Left renal pelvis (tissue), 4 donors: ENCODE measurements at regions not wholly inside any gene's neighbourhood (a gene's known extent, or its start where the extent isn't known, plus 50 kb on each side); places are given as distances from the start of the nearest gene placed in this dataset.

Experiments used
- DNase-seq, 4 donors: peaks; one replicate each; pipeline ENCODE4 v3.0.0-alpha.2; 2013; ENCODE audit warnings: low read depth in 4 of 4, low spot score in 3 of 4

GRCh38 chr12:14148489-14149270 is 167.3 kb upstream of the GRIN2B start:
- no peak for DNase-seq

- no peak for DNase-seq
Observed at GRCh38 chr12:14153803-14154202, 172.4 kb upstream of the GRIN2B start.

DNA sequence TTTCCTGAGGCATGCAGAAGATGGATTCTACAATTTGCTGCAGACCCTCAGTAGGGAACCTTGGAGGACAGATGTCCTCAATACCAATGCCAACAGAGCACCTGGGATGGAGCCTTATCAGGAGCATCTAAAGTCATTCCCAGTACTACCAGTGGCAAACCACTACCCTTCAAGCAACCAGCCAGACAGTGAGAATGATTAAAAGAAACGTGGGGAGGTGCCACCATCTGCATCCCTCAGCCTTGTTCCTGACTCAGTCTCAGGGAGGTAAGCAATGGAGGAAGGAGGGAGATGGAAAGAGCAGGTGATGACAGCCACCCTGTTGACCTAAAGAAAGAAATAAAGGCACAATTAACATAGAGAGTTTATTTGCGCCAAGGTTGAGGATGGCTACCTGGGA is 175.2 kb upstream of the GRIN2B start:
- DNase-seq = no peak

DNA sequence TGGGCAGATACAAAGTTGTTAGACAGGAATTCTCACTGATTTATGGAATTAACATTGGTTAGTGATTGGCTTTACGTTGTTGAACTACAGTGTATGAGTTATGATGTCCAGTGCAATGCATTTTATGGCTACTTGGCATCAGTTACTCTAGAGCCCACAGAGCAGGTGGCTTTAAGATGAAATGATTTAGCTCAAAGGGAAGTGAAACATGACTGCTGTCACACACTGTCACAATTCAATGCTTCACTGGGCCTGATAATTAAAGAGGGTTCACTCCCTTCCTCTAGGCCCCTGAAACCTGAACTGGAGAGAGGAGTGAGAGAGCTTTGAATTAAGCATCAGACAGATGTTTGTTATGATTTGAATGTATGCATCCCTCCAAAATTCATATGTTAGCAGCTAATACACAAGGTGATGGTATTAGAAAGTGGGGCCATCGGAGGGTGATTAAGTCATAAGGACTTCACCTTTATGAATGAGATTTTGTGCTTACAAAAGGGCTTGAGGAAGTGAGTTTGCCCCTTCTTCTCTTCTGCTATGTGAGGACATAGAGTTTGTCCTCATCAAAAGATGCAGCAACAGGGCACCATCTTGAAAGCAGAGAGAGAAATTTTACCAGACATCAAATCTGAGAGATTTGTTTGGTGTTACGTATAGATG is 175.8 kb upstream of the GRIN2B start:
- peak; percentile 22 to 69 (median 38) for DNase-seq

- no peak for DNase-seq
Observed at GRCh38 chr12:14164266-14164665, 182.9 kb upstream of the GRIN2B start.

DNA sequence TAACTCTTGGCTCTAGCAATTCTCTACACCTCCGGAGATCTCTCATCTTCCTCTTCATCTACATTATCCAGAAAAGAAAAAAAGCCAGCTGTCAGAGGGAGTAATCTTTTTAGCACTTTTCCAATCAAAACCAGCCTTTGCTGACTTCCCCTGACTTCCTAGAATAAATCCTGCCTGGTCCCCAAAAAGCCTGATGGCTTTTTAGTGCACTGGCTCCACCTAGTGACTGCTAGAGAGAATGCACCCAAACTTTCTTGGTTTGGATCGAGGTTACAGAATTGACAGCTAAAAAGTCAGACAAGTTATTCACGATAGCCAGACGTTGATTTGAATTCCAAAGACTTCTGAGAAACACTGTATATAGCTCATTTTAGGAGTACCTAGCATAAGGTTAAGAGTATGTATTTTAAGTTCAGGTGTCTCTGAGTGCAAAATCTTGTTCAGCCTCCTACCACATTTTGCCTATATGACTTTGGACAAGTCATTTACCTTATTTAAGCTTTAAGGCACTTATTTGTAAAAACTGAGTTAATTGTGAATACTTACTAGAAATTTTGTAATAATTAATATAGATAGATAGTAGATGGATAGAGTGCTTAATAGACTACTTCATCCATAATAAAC is 185.7 kb upstream of the GRIN2B start:
- peak; percentile 22 to 38 (median 32) for DNase-seq

DNA sequence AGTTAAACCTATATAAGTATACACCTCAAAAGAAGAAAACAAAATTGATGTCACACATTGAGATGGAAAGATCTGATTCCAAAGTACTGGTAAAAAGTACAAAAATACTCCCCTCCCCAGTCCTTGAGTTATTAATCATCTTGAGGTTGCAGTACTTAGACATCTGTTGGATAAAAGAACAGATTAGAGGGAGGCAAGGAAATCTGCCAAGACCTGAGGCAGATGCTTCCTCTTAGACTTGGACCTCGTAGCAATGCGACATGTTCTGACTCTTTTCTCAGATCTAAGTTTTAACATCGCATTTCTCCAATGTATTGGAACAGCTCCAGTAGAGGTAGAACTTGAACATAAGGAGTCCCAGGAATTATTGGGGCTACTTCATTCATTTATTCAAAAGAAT is 187.9 kb upstream of the GRIN2B start:
- no peak for DNase-seq

GRCh38 chr12:14171106-14171505 is 189.7 kb upstream of the GRIN2B start:
- DNase-seq = no peak

GRCh38 chr12:14175206-14175605 is 190.3 kb upstream of the ATF7IP start:
- no peak for DNase-seq

DNA sequence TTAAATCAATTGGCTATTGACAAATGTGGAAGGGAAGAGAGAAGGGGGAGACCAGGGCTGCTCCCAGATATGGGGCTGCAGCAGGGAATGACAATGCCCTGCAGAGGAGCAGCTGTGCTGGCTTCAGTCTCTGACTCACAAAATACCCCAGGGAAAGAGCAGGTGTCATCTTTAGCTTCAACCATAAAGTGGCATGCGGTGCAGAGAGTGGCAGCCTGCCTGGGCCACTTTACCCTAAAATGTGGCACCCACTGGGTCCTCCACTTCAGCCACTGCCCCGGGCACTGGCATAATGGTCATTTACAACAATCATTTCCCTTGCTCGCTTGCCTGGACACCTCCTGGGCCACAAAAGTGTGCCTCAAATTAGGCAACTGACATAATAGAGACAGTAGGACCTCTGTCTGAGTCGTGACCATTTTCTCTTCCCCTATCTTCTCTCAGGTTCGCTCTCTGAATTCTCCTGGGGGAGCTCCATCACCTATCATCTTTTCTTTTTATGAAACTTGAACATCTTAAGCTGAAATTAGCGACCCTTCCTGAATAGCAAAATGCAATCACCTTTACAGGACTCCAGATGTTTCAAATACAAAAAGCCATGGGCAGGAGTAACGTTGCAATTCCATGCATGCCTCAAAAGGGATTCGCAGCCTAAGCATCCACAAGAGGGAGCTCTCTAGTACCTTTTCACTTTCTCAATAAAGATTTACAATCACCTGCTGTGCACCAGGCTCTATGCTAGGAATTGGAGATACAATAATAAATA is 179.9 kb upstream of the ATF7IP start:
- peak in 3 of 4 donors; percentile 40 to 46 (median 40) for DNase-seq

- DNase-seq = no peak
Observed at GRCh38 chr12:14186193-14186502, 179.3 kb upstream of the ATF7IP start.

DNA sequence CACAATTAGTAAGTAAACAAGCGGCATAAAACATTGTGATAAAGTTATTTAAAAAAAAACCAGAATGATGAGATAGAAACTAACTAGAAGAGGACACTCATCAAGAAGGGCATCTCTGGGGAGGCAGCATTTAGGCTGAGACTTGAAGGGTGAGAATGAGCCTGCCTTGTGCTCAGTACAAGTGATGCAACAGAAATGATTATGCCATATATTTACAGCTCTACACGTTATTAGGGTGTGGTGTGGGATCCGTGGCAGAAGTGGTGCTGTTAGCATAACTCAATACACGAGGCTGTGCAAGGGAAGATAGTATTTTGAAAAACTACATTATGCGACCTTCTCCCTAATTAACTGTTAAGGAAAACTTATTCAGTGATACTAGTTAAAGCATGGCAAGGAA is 178.5 kb upstream of the ATF7IP start:
- no peak for DNase-seq

- DNase-seq = no peak
Observed at GRCh38 chr12:14187966-14188365, 177.5 kb upstream of the ATF7IP start.

- DNase-seq = no peak
Observed at GRCh38 chr12:14188744-14189143, 176.7 kb upstream of the ATF7IP start.

DNA sequence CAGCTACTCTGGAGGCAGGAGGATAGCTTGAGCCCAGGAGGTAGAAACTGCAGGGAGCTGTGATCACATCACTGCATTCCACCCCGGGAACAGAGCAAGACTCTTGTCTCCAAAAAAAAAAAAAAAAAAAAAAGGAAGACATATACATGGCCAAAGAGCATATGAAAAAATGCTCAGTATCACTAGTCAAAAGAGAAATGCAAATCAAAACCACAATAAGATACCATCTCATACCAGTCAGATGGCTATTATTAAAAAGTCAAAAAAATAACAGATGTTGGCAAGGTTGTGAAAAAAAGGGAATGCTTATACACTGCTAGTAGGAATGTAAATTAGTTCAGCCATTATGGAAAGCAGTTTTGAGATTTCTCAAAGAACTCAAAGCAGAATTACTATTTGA is 174.8 kb upstream of the ATF7IP start:
- no peak for DNase-seq

GRCh38 chr12:14191612-14192011 is 173.9 kb upstream of the ATF7IP start:
- DNase-seq = no peak

DNA sequence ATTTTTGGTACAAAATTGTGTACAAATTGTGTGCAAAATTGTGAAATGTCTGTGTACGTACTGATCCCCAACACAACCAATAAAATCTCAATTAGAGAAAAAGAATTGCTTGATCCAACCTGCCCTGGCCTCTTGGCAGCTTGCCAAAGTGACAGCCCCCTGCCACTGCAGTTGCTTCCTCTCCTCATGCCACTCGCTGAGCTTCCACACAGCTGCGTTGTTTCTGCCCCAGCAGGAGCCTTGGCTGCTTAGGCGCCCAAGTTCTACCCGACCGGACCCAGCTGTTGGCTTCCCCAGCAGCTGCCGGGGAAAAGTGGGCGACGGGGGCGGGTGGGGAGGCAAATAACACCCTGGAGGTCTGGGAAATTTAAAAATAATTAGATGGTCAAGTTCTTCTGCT is 171.8 kb upstream of the ATF7IP start:
- DNase-seq = no peak

- no peak for DNase-seq
Observed at GRCh38 chr12:14194572-14194971, 170.9 kb upstream of the ATF7IP start.

GRCh38 chr12:14199455-14200198 is 165.9 kb upstream of the ATF7IP start:
- no peak for DNase-seq

GRCh38 chr12:14200598-14200997 is 164.9 kb upstream of the ATF7IP start:
- DNase-seq = no peak

- no peak for DNase-seq
Observed at GRCh38 chr12:14201291-14201690, 164.2 kb upstream of the ATF7IP start.
